OCI-LY3 (cell line): ENCODE measurements at regions not wholly inside any gene's neighbourhood (a gene's known extent, or its start where the extent isn't known, plus 50 kb on each side); places are given as distances from the start of the nearest gene placed in this dataset.

Experiments
- CTCF ChIP-seq: fragments of 200-600, 300-600 bp; sonication (generic); IDR thresholded peaks from 2 replicates; pipeline ENCODE4 v1.5.1; 2014; ENCODE audit warnings: antibody characterized with exemption, low read length, low read depth
- EZH2phosphoT487 ChIP-seq: fragments of 200-600 bp; shearing (Covaris generic); IDR thresholded peaks from 2 replicates; pipeline ENCODE4 v1.6.1; 2018; ENCODE audit warnings: antibody characterized with exemption, mixed run types, low read depth

- TF ChIP-seq CTCF (no peak), EZH2phosphoT487 (no peak)
Measured at GRCh38 chr1:234844479-234845031, 234.6 kb upstream of the IRF2BP2 start.
